ENCODE measurements at regions not wholly inside any gene's neighbourhood (a gene's known extent, or its start where the extent isn't known, plus 50 kb on each side); places are given as distances from the start of the nearest gene placed in this dataset.

DNA sequence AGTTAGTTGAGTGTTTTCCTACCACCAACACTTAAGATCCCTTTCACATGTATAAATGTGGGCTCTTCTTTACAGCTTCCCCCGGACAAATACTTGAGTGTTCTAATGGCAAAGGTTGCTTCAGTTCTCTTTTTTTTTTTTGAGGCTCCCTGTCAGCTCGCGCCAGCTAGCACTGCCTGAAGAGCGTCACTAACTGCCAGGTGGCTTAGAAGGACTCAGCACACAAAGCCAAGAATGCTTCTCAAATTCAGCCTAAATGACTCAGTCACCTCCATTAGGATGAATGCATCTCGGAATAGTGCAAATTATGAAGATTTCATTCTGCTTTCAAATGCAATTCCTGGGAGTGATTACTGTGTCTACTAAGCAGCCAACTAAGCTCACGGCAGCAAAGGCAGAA, 150.7 kb upstream of the BTBD3 start:
- TF ChIP-seq EP300 (conservative IDR thresholded peaks at IDR 0.05; ENCODE audit: poor library complexity, severe bottlenecking) (peak; percentile 13), SMC3 (conservative IDR thresholded peaks at IDR 0.05; ENCODE audit: poor library complexity) (no peak), EZH2 (IDR thresholded peaks at IDR 0.05; ENCODE audit: borderline replicate concordance, insufficient read depth, low read length, poor library complexity, severe bottlenecking) (no peak), POLR2AphosphoS5 (IDR thresholded peaks at IDR 0.05) (peak; percentile 8), TAF1 (IDR thresholded peaks at IDR 0.05; ENCODE audit: low read depth) (no peak)
- TF ChIP-seq, protein P1, sequence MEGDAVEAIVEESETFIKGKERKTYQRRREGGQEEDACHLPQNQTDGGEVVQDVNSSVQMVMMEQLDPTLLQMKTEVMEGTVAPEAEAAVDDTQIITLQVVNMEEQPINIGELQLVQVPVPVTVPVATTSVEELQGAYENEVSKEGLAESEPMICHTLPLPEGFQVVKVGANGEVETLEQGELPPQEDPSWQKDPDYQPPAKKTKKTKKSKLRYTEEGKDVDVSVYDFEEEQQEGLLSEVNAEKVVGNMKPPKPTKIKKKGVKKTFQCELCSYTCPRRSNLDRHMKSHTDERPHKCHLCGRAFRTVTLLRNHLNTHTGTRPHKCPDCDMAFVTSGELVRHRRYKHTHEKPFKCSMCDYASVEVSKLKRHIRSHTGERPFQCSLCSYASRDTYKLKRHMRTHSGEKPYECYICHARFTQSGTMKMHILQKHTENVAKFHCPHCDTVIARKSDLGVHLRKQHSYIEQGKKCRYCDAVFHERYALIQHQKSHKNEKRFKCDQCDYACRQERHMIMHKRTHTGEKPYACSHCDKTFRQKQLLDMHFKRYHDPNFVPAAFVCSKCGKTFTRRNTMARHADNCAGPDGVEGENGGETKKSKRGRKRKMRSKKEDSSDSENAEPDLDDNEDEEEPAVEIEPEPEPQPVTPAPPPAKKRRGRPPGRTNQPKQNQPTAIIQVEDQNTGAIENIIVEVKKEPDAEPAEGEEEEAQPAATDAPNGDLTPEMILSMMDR (IDR thresholded peaks at IDR 0.05; ENCODE audit: poor library complexity, severe bottlenecking), result no peak
- TF ChIP-seq, protein P2, sequence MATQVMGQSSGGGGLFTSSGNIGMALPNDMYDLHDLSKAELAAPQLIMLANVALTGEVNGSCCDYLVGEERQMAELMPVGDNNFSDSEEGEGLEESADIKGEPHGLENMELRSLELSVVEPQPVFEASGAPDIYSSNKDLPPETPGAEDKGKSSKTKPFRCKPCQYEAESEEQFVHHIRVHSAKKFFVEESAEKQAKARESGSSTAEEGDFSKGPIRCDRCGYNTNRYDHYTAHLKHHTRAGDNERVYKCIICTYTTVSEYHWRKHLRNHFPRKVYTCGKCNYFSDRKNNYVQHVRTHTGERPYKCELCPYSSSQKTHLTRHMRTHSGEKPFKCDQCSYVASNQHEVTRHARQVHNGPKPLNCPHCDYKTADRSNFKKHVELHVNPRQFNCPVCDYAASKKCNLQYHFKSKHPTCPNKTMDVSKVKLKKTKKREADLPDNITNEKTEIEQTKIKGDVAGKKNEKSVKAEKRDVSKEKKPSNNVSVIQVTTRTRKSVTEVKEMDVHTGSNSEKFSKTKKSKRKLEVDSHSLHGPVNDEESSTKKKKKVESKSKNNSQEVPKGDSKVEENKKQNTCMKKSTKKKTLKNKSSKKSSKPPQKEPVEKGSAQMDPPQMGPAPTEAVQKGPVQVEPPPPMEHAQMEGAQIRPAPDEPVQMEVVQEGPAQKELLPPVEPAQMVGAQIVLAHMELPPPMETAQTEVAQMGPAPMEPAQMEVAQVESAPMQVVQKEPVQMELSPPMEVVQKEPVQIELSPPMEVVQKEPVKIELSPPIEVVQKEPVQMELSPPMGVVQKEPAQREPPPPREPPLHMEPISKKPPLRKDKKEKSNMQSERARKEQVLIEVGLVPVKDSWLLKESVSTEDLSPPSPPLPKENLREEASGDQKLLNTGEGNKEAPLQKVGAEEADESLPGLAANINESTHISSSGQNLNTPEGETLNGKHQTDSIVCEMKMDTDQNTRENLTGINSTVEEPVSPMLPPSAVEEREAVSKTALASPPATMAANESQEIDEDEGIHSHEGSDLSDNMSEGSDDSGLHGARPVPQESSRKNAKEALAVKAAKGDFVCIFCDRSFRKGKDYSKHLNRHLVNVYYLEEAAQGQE (IDR thresholded peaks at IDR 0.05; ENCODE audit: borderline replicate concordance), result peak; percentile 41

Measured in neural cell (in vitro differentiated cells).